ENCODE measurements at regions not wholly inside any gene's neighbourhood (a gene's known extent, or its start where the extent isn't known, plus 50 kb on each side); places are given as distances from the start of the nearest gene placed in this dataset.

DNA sequence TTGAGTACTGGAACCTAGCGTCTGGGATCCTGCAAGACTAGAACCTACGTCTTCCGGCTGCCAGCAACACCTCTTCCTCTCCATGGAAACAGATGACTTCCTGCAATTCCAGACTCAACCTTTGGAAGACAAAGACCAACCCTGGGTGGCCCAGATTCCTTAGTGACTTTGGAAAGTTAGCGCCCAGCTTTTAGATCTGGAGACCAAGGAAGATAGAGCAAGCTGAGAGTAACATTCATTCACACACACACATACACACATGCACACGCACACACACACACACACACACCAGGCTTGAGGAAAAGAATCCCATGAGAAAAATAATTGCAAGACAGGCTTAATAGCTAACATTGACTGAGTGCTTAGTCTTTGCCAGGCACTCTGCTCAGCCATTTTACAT lies 788.9 kb downstream of the UQCRFS1 start:
- TF ChIP-seq, protein P1, sequence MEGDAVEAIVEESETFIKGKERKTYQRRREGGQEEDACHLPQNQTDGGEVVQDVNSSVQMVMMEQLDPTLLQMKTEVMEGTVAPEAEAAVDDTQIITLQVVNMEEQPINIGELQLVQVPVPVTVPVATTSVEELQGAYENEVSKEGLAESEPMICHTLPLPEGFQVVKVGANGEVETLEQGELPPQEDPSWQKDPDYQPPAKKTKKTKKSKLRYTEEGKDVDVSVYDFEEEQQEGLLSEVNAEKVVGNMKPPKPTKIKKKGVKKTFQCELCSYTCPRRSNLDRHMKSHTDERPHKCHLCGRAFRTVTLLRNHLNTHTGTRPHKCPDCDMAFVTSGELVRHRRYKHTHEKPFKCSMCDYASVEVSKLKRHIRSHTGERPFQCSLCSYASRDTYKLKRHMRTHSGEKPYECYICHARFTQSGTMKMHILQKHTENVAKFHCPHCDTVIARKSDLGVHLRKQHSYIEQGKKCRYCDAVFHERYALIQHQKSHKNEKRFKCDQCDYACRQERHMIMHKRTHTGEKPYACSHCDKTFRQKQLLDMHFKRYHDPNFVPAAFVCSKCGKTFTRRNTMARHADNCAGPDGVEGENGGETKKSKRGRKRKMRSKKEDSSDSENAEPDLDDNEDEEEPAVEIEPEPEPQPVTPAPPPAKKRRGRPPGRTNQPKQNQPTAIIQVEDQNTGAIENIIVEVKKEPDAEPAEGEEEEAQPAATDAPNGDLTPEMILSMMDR (IDR thresholded peaks at IDR 0.05), result no peak
- no peak for TF ChIP-seq POLR2A (IDR thresholded peaks at IDR 0.05)

Measured in heart left ventricle (tissue), 13 donors.